GM10266 (cell line): ENCODE measurements at regions not wholly inside any gene's neighbourhood (a gene's known extent, or its start where the extent isn't known, plus 50 kb on each side); places are given as distances from the start of the nearest gene placed in this dataset.

Experiments
- DNase-seq: peaks from one replicate; pipeline ENCODE4 v3.0.0; 2012; ENCODE audit errors: extremely low spot score
- CTCF ChIP-seq: IDR thresholded peaks from 2 replicates; pipeline ENCODE4 v1.5.1; 2012; ENCODE audit warnings: mild to moderate bottlenecking, low read depth; ENCODE audit not compliant: control insufficient read depth, insufficient read depth; ENCODE audit errors: missing control alignments

- no peak for DNase-seq
- TF ChIP-seq CTCF, result no peak
Measured at GRCh38 chr10:120156614-120157274, 264.2 kb downstream of the SEC23IP start.

GRCh38 chr10:120161111-120161510 is 268.6 kb downstream of the SEC23IP start:
- DNase-seq, result no peak
- no peak for TF ChIP-seq CTCF

GRCh38 chr10:120162471-120162870 is 269.9 kb downstream of the SEC23IP start:
- TF ChIP-seq CTCF, result no peak
- no peak for DNase-seq

GRCh38 chr10:120172356-120172755 is 279.8 kb downstream of the SEC23IP start:
- no peak for DNase-seq
- no peak for TF ChIP-seq CTCF

- DNase-seq, result no peak
- no peak for TF ChIP-seq CTCF
Measured at GRCh38 chr10:120174491-120174890, 282.0 kb downstream of the SEC23IP start.

GRCh38 chr10:120177330-120177729 is 279.7 kb upstream of the PLPP4 start:
- DNase-seq, result no peak
- no peak for TF ChIP-seq CTCF

GRCh38 chr10:120180160-120180559 is 276.9 kb upstream of the PLPP4 start:
- TF ChIP-seq CTCF, result no peak
- no peak for DNase-seq
